CD8-positive, alpha-beta memory T cell (primary cell): ENCODE measurements at regions not wholly inside any gene's neighbourhood (a gene's known extent, or its start where the extent isn't known, plus 50 kb on each side); places are given as distances from the start of the nearest gene placed in this dataset.

Experiments
- CTCF ChIA-PET: fragments of 350-600 bp; sonication (Branson Sonifier 250); formaldehyde crosslinking; loops from one replicate; lab custom pipeline; 2021; ENCODE audit warnings: antibody characterized with exemption; lab: Charles Lee
- POLR2A ChIA-PET: fragments of 350-600 bp; sonication (Branson Sonifier 250); formaldehyde crosslinking; loops from one replicate; lab custom pipeline; 2021; ENCODE audit warnings: antibody characterized with exemption; lab: Charles Lee
- DNase-seq, 5 donors: peaks; one replicate each; pipeline versions ENCODE4 v3.0.0 to v3.0.0-alpha.2; 2020 to 2022; ENCODE audit warnings: mixed read lengths in 1 of 5
- H3K27ac ChIP-seq: one replicate; pipeline ENCODE4 v1.7.0; 2013; ENCODE audit warnings: low read depth, mild to moderate bottlenecking, low read length, moderate library complexity
- H3K27me3 ChIP-seq: 2 replicates; pipeline ENCODE4 v1.7.0; 2013; ENCODE audit warnings: low read length, mild to moderate bottlenecking; ENCODE audit not compliant: insufficient read depth, poor library complexity, severe bottlenecking
- H3K36me3 ChIP-seq: 2 replicates; pipeline ENCODE4 v1.7.0; 2013; ENCODE audit warnings: mild to moderate bottlenecking, low read length, moderate library complexity; ENCODE audit not compliant: insufficient read depth
- H3K4me1 ChIP-seq: 2 replicates; pipeline ENCODE4 v1.7.0; 2013; ENCODE audit warnings: mild to moderate bottlenecking, low read length, moderate library complexity; ENCODE audit not compliant: insufficient read depth
- H3K4me3 ChIP-seq: 2 replicates; pipeline ENCODE4 v1.7.0; 2013; ENCODE audit warnings: mild to moderate bottlenecking, low read length
- H3K9me3 ChIP-seq: 2 replicates; pipeline ENCODE4 v1.7.0; 2013; ENCODE audit warnings: mild to moderate bottlenecking, low read length
- H3K27ac Mint-ChIP-seq, 8 donors: one replicate each; pipeline ENCODE4 v1.8.0; 2020 to 2021; ENCODE audit warnings: mixed read lengths in 8 of 8, mild to moderate bottlenecking in 6 of 8, inconsistent platforms in 3 of 8, moderate library complexity in 3 of 8
- H3K27me3 Mint-ChIP-seq, 2 donors: one replicate each; pipeline ENCODE4 v1.8.0; 2020 to 2021; ENCODE audit warnings: mixed read lengths in 2 of 2, mild to moderate bottlenecking in 1 of 2, moderate library complexity in 1 of 2
- H3K36me3 Mint-ChIP-seq, 3 donors: one replicate each; pipeline ENCODE4 v1.8.0; 2020 to 2021; ENCODE audit warnings: mixed read lengths in 3 of 3, inconsistent platforms in 1 of 3, mild to moderate bottlenecking in 1 of 3
- H3K4me1 Mint-ChIP-seq, 3 donors: one replicate each; pipeline ENCODE4 v1.8.0; 2020 to 2021; ENCODE audit warnings: mixed read lengths in 3 of 3, inconsistent platforms in 1 of 3, mild to moderate bottlenecking in 1 of 3
- H3K4me3 Mint-ChIP-seq, 7 donors: one replicate each; pipeline ENCODE4 v1.8.0; 2020 to 2021; ENCODE audit warnings: mixed read lengths in 7 of 7, mild to moderate bottlenecking in 6 of 7, moderate library complexity in 4 of 7, inconsistent platforms in 2 of 7
- H3K9me3 Mint-ChIP-seq, 5 donors: one replicate each; pipeline ENCODE4 v1.8.0; 2020 to 2022; ENCODE audit warnings: mixed read lengths in 5 of 5, mild to moderate bottlenecking in 3 of 5, moderate library complexity in 2 of 5, inconsistent platforms in 1 of 5

DNA sequence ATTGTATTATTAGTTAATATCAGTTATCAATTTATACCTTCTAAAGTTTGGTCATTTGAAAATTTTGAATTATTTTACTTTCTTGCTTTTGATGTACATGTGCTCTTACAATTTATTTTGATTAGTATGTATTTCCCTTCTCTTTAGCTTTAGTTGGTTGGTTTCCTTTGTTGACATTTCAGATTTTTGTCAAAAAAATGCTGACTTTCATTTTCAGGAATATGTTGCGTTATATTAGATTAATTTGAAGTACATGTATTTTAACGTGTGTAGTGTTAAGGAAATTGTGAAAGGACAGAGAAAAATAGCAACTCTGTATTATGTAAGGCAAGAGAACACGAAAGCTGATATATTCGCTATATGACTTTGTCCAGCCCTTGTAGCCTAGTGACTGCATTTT, 342.9 kb upstream of the SLITRK6 start:
- no peak for DNase-seq
- Mint-ChIP-seq H3K36me3 (no peaks in the 10 kb centered on the region), H3K27me3 (peaks cover 0 to 2% of the 10 kb centered on the region in 2 donors), H3K27ac (no peak overlapping the region), H3K4me3 (no peak overlapping the region), H3K9me3 (peaks cover 0 to 12% (median 4%) of the 10 kb centered on the region in 5 donors), H3K4me1 (no peaks in the 10 kb centered on the region)
- Histone ChIP-seq H3K9me3 (no peaks in the 10 kb centered on the region), H3K27me3 (no peaks in the 10 kb centered on the region), H3K4me1 (no peaks in the 10 kb centered on the region), H3K36me3 (no peaks in the 10 kb centered on the region), H3K4me3 (no peak overlapping the region), H3K27ac (no peak overlapping the region)
- CTCF ChIA-PET: no interaction called here
- POLR2A ChIA-PET: no interaction called here

DNA sequence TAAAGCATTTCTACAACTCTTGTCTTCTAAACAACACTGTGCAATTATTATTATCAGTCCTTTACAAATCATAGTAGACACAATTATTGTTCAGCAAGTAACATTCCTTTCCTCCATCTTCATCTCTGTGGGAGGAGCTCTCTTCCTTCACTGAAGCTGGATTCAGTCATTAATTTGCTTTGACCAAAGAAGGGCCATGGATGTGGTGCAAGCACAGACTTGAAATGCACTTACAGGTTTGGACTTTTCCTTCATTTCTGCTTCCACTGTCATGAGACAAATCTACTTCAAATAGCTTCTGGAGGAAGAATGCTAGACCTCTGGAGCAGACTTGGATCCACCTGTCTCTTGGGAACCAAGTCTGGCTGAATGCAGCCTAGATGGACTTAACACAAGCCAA, 336.6 kb upstream of the SLITRK6 start:
- POLR2A ChIA-PET: no interaction called here
- H3K27ac Mint-ChIP-seq: no peak overlapping the region
- no peaks in the 10 kb centered on the region for H3K9me3 ChIP-seq
- no peaks in the 10 kb centered on the region for H3K36me3 Mint-ChIP-seq
- no peak for DNase-seq
- H3K4me3 Mint-ChIP-seq: no peak overlapping the region
- no peak overlapping the region for H3K27ac ChIP-seq
- H3K27me3 Mint-ChIP-seq: no peaks in the 10 kb centered on the region
- no peaks in the 10 kb centered on the region for H3K4me1 ChIP-seq
- CTCF ChIA-PET: no interaction called here
- H3K27me3 ChIP-seq: no peaks in the 10 kb centered on the region
- H3K4me3 ChIP-seq: no peak overlapping the region
- peaks cover 0 to 10% (median 3%) of the 10 kb centered on the region in 5 donors for H3K9me3 Mint-ChIP-seq
- H3K4me1 Mint-ChIP-seq: no peaks in the 10 kb centered on the region
- H3K36me3 ChIP-seq: no peaks in the 10 kb centered on the region

DNA sequence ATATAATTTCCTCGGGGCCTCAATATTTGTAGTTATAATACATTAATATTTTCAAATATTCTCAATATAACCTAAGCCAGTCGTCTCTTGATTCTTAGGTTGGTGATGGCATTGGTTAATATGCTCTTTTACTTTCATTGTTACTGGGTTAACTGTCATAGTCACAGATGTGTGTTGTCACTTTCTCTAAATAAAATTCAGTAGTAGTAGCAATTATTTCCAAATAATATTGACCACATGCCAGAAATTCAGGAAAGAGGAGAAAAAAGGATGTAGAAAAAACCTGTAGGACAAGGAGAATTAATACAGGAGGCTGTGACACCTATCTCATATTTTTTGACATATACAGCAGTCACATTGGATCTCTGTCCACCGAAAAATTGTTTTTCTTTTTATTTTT, 322.7 kb upstream of the SLITRK6 start:
- Mint-ChIP-seq H3K36me3 (no peaks in the 10 kb centered on the region), H3K9me3 (peaks cover 0 to 18% (median 4%) of the 10 kb centered on the region in 5 donors), H3K27ac (no peak overlapping the region), H3K4me1 (no peaks in the 10 kb centered on the region), H3K4me3 (no peak overlapping the region), H3K27me3 (no peaks in the 10 kb centered on the region)
- H3K27ac ChIP-seq: no peak overlapping the region
- ChIA-PET CTCF (no interaction called here), POLR2A (no interaction called here)
- H3K27me3 ChIP-seq: no peaks in the 10 kb centered on the region
- H3K4me3 ChIP-seq: no peak overlapping the region
- no peak for DNase-seq
- no peaks in the 10 kb centered on the region for H3K36me3 ChIP-seq
- H3K9me3 ChIP-seq: no peaks in the 10 kb centered on the region
- H3K4me1 ChIP-seq: no peaks in the 10 kb centered on the region

DNA sequence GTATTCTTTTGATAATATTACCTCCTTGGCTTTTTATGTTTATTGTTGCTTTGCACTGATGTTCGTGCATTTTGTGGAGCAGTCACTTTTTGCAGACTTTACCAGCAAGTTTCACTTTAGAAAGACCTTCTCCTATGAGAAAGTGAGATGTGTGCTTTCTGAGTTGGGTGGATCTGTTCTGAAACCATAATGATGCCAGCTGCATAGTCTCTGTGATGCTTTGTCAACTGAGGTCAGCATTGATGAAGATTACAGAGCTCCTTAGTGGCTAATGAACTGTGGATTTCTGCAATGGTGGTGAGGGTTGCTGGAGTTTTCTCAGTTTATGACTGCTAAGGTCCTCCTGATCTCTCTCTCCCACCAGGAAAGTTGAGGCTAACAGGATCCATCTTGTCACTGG, 309.9 kb upstream of the SLITRK6 start:
- Mint-ChIP-seq H3K27ac (no peak overlapping the region), H3K4me3 (no peak overlapping the region)
- CTCF ChIA-PET: no interaction called here

DNA sequence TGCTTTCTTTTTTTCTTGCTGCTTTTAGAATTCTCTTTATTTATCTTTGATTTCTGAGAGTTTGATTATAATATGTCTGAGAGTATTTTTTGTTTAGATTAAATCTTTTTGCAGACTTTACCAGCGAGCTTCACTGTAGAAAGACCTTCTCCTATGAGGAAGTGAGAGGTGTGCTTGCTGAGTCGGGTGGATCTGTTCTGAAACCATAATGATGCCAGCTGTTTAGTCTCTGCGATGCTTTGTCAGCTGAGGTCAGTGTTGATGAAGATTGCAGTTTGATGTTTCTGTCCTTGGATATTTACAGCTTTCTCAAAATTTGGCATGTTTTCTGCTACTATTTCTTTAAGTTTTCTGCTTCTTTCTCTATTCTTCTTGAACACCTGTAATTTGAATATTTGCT, 309.1 kb upstream of the SLITRK6 start:
- no peaks in the 10 kb centered on the region for H3K4me1 Mint-ChIP-seq
- POLR2A ChIA-PET: no interaction called here
- no peak overlapping the region for H3K4me3 ChIP-seq

More for the DNA sequence above, 309.9 kb upstream of the SLITRK6 start:
- peaks cover 14 to 31% (median 15%) of the 10 kb centered on the region in 5 donors for H3K9me3 Mint-ChIP-seq
- H3K27ac ChIP-seq: no peak overlapping the region
- H3K36me3 Mint-ChIP-seq: peaks cover 0 to 4% (median 0%) of the 10 kb centered on the region in 3 donors
- H3K9me3 ChIP-seq: no peaks in the 10 kb centered on the region
- POLR2A ChIA-PET: no interaction called here
- no peaks in the 10 kb centered on the region for H3K36me3 ChIP-seq
- no peaks in the 10 kb centered on the region for H3K4me1 Mint-ChIP-seq
- no peaks in the 10 kb centered on the region for H3K27me3 ChIP-seq
- H3K27me3 Mint-ChIP-seq: no peaks in the 10 kb centered on the region
- H3K4me3 ChIP-seq: no peak overlapping the region
- no peak for DNase-seq
- no peaks in the 10 kb centered on the region for H3K4me1 ChIP-seq

DNA sequence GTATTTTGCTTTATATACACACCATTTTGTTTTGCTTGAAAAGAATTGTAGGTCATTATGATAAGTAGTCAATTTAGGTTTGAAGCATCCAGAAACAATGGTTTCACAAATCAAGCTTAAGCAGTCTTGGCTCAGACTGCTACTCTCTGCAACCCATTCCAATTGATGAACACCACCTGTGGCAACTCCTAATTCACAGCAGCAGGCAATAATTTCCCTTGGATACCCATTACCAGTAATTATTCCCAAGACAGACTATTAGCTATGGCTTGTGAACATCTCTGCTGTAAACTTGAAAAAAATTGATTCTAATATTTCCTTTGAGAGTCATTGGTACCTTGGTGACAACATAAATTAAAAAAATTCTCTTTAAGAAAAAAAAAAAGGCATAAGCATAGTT, 299.3 kb upstream of the SLITRK6 start:
- CTCF ChIA-PET: no interaction called here
- no peak for DNase-seq

More for the DNA sequence above, 309.1 kb upstream of the SLITRK6 start:
- Mint-ChIP-seq H3K9me3 (peaks cover 13 to 35% (median 16%) of the 10 kb centered on the region in 5 donors), H3K27me3 (no peaks in the 10 kb centered on the region), H3K4me3 (no peak overlapping the region), H3K27ac (no peak overlapping the region), H3K36me3 (peaks cover 0 to 4% (median 0%) of the 10 kb centered on the region in 3 donors)
- Histone ChIP-seq H3K27me3 (no peaks in the 10 kb centered on the region), H3K4me1 (no peaks in the 10 kb centered on the region), H3K9me3 (no peaks in the 10 kb centered on the region), H3K27ac (no peak overlapping the region), H3K36me3 (no peaks in the 10 kb centered on the region)
- CTCF ChIA-PET: no interaction called here
- DNase-seq: no peak

DNA sequence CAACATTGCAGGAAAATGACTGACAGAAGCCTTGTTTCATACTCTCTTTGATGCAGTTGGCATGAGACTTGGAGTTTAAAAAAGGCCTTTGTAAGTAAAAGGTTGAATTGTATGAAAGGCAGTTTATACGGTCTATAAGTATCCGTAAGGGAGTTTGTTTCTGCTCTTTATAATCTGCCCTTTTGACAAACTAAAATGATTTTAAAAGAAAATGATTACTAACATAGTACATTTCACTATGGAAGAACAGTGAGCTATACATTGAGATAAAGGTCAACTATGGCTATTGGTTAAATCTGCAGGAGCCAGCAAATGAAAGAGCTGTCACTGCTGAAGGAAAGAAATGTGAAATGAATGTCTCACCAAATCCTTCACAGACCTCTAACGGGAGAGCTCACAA, 296.1 kb upstream of the SLITRK6 start:
- POLR2A ChIA-PET: no interaction called here
- Mint-ChIP-seq H3K36me3 (no peaks in the 10 kb centered on the region), H3K27me3 (no peaks in the 10 kb centered on the region), H3K4me1 (no peaks in the 10 kb centered on the region), H3K9me3 (peaks cover 0 to 13% (median 0%) of the 10 kb centered on the region in 5 donors), H3K4me3 (no peak overlapping the region), H3K27ac (no peak overlapping the region)
- Histone ChIP-seq H3K4me3 (no peak overlapping the region), H3K36me3 (no peaks in the 10 kb centered on the region), H3K27me3 (no peaks in the 10 kb centered on the region), H3K27ac (no peak overlapping the region), H3K4me1 (no peaks in the 10 kb centered on the region), H3K9me3 (no peaks in the 10 kb centered on the region)
- DNase-seq: no peak
- CTCF ChIA-PET: interaction anchor here (1.3 kb wide), 1 partner anchor 11 kb away, joined by 3 read pairs; no protein-coding TSS in a partner anchor

More for the DNA sequence above, 299.3 kb upstream of the SLITRK6 start:
- H3K4me1 ChIP-seq: no peaks in the 10 kb centered on the region
- POLR2A ChIA-PET: no interaction called here
- Mint-ChIP-seq H3K27ac (no peak overlapping the region), H3K36me3 (no peaks in the 10 kb centered on the region), H3K4me3 (no peak overlapping the region), H3K27me3 (no peaks in the 10 kb centered on the region), H3K4me1 (no peaks in the 10 kb centered on the region), H3K9me3 (peaks cover 0 to 16% (median 2%) of the 10 kb centered on the region in 5 donors)
- H3K36me3 ChIP-seq: no peaks in the 10 kb centered on the region
- H3K27ac ChIP-seq: no peak overlapping the region
- H3K9me3 ChIP-seq: no peaks in the 10 kb centered on the region
- no peaks in the 10 kb centered on the region for H3K27me3 ChIP-seq
- no peak overlapping the region for H3K4me3 ChIP-seq

DNA sequence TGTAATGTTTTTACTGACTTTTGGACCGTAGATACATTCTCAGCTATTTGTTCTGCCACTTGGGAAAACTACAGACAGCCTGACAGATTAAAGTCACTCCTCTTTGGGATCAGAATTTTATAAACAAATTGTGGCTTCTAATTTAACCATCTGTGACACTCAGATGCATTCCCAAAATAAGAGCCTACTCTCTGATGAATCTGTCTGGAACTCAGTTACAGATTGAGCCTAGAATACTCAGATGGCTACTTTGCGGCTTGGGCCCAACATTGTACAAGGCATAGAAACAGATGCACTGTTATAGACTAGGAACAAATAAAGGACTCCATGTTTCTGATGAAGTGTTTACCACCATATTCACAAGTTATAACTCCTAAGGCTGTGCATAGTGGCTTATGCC, 291.0 kb upstream of the SLITRK6 start:
- H3K36me3 ChIP-seq: no peaks in the 10 kb centered on the region
- ChIA-PET CTCF (no interaction called here), POLR2A (no interaction called here)
- Mint-ChIP-seq H3K4me3 (no peak overlapping the region), H3K36me3 (no peaks in the 10 kb centered on the region), H3K27me3 (no peaks in the 10 kb centered on the region), H3K9me3 (peaks cover 0 to 22% (median 2%) of the 10 kb centered on the region in 5 donors), H3K4me1 (no peaks in the 10 kb centered on the region), H3K27ac (no peak overlapping the region)
- no peaks in the 10 kb centered on the region for H3K27me3 ChIP-seq
- H3K4me1 ChIP-seq: no peaks in the 10 kb centered on the region
- no peak overlapping the region for H3K4me3 ChIP-seq
- no peaks in the 10 kb centered on the region for H3K9me3 ChIP-seq
- no peak overlapping the region for H3K27ac ChIP-seq
- no peak for DNase-seq

DNA sequence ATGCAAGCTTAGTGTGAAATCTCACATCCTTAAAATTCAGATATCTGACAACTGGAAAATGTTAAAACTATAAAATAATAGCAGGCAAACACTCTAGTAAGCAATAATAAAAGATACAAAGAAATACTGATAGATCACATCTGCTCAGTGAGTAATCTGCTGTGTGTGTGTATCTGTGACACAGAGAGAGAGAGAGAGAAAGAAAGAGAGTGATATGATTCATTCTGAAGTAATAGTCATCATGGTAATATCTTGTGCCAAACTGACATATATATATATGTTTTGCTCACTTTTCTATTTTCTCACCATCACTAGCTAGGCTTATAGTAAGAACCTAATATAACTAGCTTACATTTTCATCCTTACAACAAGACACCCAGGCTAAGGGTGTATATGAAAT, 288.0 kb upstream of the SLITRK6 start:
- no peaks in the 10 kb centered on the region for H3K27me3 Mint-ChIP-seq
- Histone ChIP-seq H3K27ac (no peak overlapping the region), H3K4me3 (no peak overlapping the region), H3K27me3 (no peaks in the 10 kb centered on the region), H3K9me3 (no peaks in the 10 kb centered on the region), H3K4me1 (no peaks in the 10 kb centered on the region), H3K36me3 (no peaks in the 10 kb centered on the region)
- H3K36me3 Mint-ChIP-seq: no peaks in the 10 kb centered on the region
- no peaks in the 10 kb centered on the region for H3K4me1 Mint-ChIP-seq
- H3K27ac Mint-ChIP-seq: no peak overlapping the region
- H3K4me3 Mint-ChIP-seq: no peak overlapping the region
- no peak for DNase-seq
- ChIA-PET CTCF (no interaction called here), POLR2A (no interaction called here)
- H3K9me3 Mint-ChIP-seq: peaks cover 0 to 23% (median 4%) of the 10 kb centered on the region in 5 donors
